Spleen (tissue), 11 donors: ENCODE measurements at regions not wholly inside any gene's neighbourhood (a gene's known extent, or its start where the extent isn't known, plus 50 kb on each side); places are given as distances from the start of the nearest gene placed in this dataset.

Source experiments
- DNase-seq: peaks from one replicate; pipeline ENCODE4 v3.0.0-alpha.2; 2020
- H3K27ac ChIP-seq, 8 donors: fragments of 200-600 bp; sonication (generic) in 7 of 8; 1 replicate in 4 of 8; 2 replicates in 4 of 8; pipeline versions ENCODE4 v1.5.0 to v1.8.0; 2016 to 2021; ENCODE audit warnings: inconsistent platforms in 4 of 8, mild to moderate bottlenecking in 4 of 8, moderate library complexity in 1 of 8
- H3K27me3 ChIP-seq, 7 donors: fragments of 200-600 bp; sonication (generic) in 6 of 7; replicated peaks in 1 of 7; 1 replicate in 4 of 7; 2 replicates in 3 of 7; pipeline versions ENCODE4 v1.5.0 to v1.8.0; 2016 to 2021; ENCODE audit warnings: inconsistent platforms in 3 of 7, mild to moderate bottlenecking in 1 of 7
- H3K36me3 ChIP-seq, 6 donors: fragments of 200-600 bp; sonication (generic) in 5 of 6; 1 replicate in 4 of 6; 2 replicates in 2 of 6; pipeline versions ENCODE4 v1.5.0 to v1.8.0; 2016 to 2021; ENCODE audit warnings: inconsistent platforms in 2 of 6
- H3K4me1 ChIP-seq, 6 donors: fragments of 200-600 bp; sonication (generic) in 5 of 6; 1 replicate in 3 of 6; 2 replicates in 3 of 6; pipeline versions ENCODE4 v1.5.0 to v1.8.0; 2016 to 2021; ENCODE audit warnings: inconsistent platforms in 3 of 6
- H3K4me3 ChIP-seq, 8 donors: fragments of 200-600 bp; sonication (generic) in 7 of 8; 1 replicate in 4 of 8; 2 replicates in 4 of 8; pipeline versions ENCODE4 v1.5.0 to v1.8.0; 2016 to 2021; ENCODE audit warnings: inconsistent platforms in 4 of 8, mild to moderate bottlenecking in 4 of 8, moderate library complexity in 2 of 8
- H3K9me3 ChIP-seq, 8 donors: fragments of 200-600 bp; sonication (generic) in 7 of 8; 1 replicate in 4 of 8; 2 replicates in 4 of 8; pipeline versions ENCODE4 v1.5.0 to v1.8.0; 2016 to 2021; ENCODE audit warnings: inconsistent platforms in 4 of 8
- POLR2A ChIP-seq, 3 donors: fragments of 450-650 bp; IDR thresholded peaks; one replicate each; pipeline ENCODE4 v1.5.1; 2017; ENCODE audit warnings: antibody characterized with exemption in 3 of 3, mild to moderate bottlenecking in 1 of 3
- POLR2AphosphoS5 ChIP-seq, 3 donors: sonication (generic); formaldehyde crosslinking; IDR thresholded peaks; one replicate each; pipeline ENCODE4 v1.5.1; 2017; ENCODE audit warnings: antibody characterized with exemption in 3 of 3
- WGBS, 5 donors: extraction: QIAGEN DNeasy Blood & Tissue Kit in 3 of 5; methylation state at CpG; one replicate each; pipeline versions ENCODE4 v1.1.5 to v1.1.7; 2013 to 2018; 5-methylcytosine and 5-hydroxymethylcytosine counted together
- intact Hi-C: fragments of 100-400 bp; cut with DNase I; formaldehyde crosslinking; loops from one replicate; pipeline ENCODE4 v1.15.0; 2023; ENCODE audit warnings: low total_unique reads
- TF ChIP-seq, protein P1 (sequence below), 11 experiments: fragments of 200-600 bp in 7 of 11; fragments of 450-650 bp in 4 of 11; sonication (generic) in 4 of 11; IDR thresholded peaks in 8 of 11; conservative IDR thresholded peaks in 3 of 11; 1 replicate in 7 of 11; 2 replicates in 4 of 11; pipeline versions ENCODE4 v1.4.0 to v1.8.0; 2016 to 2021; ENCODE audit warnings: antibody characterized with exemption in 11 of 11, inconsistent platforms in 4 of 11, mild to moderate bottlenecking in 1 of 11
- donor health status: healthy with polysubstance abuse.
- donor health status: DM: no; HTN: no; CAD: no; lungs with moderate emphysema.
- donor health status: DM: no; HTN: no; CAD: no.
- donor health status: Bipolar disorder and iron deficiency.
- donor health status: healthy.
- donor health status: DM: no; HTN: no; CAD: no.
- donor health status: DM: yes; HTN: yes; CAD: no.

DNA sequence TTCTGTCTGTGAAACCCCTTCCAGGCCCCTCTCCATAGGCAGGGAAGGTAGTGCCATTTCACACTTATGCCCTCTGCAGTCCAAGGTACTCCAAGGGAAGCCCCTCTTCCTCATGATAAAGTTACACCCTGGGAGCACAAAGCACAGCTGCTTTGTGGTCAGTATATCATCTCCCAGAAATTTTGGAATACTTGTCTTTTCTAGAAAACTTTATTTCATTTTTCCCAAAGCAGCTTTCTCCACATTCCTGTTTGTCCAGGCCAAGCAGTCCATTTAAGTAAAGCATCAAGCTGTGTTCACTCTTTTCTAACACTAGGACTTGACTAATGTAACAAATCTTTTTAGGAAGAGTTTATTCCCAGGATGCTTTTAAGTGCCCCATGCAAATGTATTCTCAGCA, 371.8 kb upstream of the RGMB start:
- DNase-seq: no peak
- Histone ChIP-seq H3K4me3 (no peak overlapping the region), H3K27ac (no peak overlapping the region), H3K36me3 (no peaks in the 10 kb centered on the region), H3K4me1 (no peaks in the 10 kb centered on the region), H3K27me3 (no peaks in the 10 kb centered on the region), H3K9me3 (no peaks in the 10 kb centered on the region)
- TF ChIP-seq POLR2A (IDR thresholded peaks at IDR 0.05): no peak
- intact Hi-C loops: no loop called here

DNA sequence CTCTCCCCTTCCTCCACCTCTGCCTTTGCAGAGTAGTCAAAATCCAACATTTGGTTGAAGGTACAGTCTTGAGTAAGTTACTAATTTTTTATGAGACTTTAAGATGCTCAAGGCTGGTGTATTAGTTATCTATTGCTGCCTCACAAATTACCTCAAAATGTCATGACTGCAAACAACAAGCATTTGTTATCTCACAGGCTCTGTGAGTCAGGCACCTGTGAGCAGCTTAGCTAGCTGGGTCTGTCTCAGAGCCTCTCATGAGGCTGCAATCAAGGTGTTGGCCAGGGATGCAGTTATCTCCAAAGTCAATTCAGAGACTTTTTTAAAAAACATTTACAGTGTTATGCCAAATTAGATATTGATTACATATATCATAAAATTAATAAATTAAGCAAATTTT, 371.3 kb upstream of the RGMB start:
- Histone ChIP-seq H3K9me3 (no peaks in the 10 kb centered on the region), H3K36me3 (no peaks in the 10 kb centered on the region), H3K4me3 (no peak overlapping the region), H3K4me1 (no peaks in the 10 kb centered on the region), H3K27me3 (no peaks in the 10 kb centered on the region), H3K27ac (no peak overlapping the region)
- no peak for DNase-seq
- TF ChIP-seq POLR2A (IDR thresholded peaks at IDR 0.05) (no peak), POLR2AphosphoS5 (IDR thresholded peaks at IDR 0.05) (no peak)
- TF ChIP-seq, protein P1, sequence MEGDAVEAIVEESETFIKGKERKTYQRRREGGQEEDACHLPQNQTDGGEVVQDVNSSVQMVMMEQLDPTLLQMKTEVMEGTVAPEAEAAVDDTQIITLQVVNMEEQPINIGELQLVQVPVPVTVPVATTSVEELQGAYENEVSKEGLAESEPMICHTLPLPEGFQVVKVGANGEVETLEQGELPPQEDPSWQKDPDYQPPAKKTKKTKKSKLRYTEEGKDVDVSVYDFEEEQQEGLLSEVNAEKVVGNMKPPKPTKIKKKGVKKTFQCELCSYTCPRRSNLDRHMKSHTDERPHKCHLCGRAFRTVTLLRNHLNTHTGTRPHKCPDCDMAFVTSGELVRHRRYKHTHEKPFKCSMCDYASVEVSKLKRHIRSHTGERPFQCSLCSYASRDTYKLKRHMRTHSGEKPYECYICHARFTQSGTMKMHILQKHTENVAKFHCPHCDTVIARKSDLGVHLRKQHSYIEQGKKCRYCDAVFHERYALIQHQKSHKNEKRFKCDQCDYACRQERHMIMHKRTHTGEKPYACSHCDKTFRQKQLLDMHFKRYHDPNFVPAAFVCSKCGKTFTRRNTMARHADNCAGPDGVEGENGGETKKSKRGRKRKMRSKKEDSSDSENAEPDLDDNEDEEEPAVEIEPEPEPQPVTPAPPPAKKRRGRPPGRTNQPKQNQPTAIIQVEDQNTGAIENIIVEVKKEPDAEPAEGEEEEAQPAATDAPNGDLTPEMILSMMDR (IDR thresholded peaks at IDR 0.05 in 8 of 11, conservative IDR thresholded peaks at IDR 0.05 in 3 of 11): no peak
- intact Hi-C loops: no loop called here

DNA sequence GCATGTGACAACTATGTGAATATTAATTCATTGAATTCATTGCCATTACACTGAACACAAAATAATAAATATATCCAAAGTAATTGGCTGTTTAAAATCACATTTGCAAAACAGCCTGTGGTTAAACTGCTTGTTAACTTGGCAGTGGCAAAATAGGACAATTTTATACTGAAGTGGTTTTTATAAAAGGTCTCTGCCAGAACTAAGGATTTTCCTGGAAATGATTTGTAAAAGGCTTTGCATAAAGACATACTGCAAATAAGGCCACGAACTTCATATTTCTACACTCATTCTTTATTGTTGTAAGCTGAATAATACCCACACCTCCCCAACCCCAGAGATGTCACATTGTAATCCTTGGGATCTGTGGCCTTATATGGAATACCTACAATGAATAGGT, 370.3 kb upstream of the RGMB start:
- WGBS, 5 donors: 38 to 73% (median 52%) methylated on average over 1 of the region's 1 CpG

DNA sequence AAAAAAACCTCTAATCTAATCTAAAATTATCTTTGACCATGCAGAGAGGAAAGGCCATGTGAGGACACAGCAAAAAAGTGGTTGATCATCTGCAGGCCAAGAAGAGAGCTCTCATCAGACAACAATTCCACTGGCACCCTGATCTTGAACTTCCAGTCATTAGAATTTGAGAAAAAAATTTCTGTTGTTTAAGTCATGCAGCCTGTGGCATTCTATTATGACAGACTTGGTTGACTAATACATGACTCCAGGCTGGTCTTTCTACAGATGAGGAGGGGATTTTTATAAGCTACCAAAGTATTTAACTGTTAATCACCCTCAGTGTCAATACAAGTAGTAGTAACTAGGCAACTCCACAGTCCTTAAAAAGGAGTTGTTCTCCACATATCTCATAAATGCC, 358.5 kb upstream of the RGMB start:
- Histone ChIP-seq H3K4me1 (no peaks in the 10 kb centered on the region), H3K4me3 (no peak overlapping the region), H3K9me3 (no peaks in the 10 kb centered on the region), H3K36me3 (no peaks in the 10 kb centered on the region), H3K27me3 (no peaks in the 10 kb centered on the region), H3K27ac (no peak overlapping the region)
- intact Hi-C loops: no loop called here
- no peak for TF ChIP-seq POLR2A (IDR thresholded peaks at IDR 0.05)
- TF ChIP-seq, protein P1 (IDR thresholded peaks at IDR 0.05 in 8 of 11, conservative IDR thresholded peaks at IDR 0.05 in 3 of 11): no peak
- no peak for TF ChIP-seq POLR2AphosphoS5 (IDR thresholded peaks at IDR 0.05)
- no peak for DNase-seq

More for the DNA sequence above, 370.3 kb upstream of the RGMB start:
- H3K27me3 ChIP-seq: no peaks in the 10 kb centered on the region
- no peaks in the 10 kb centered on the region for H3K9me3 ChIP-seq
- TF ChIP-seq, protein P1 (IDR thresholded peaks at IDR 0.05 in 8 of 11, conservative IDR thresholded peaks at IDR 0.05 in 3 of 11): no peak
- TF ChIP-seq POLR2AphosphoS5 (IDR thresholded peaks at IDR 0.05): no peak
- TF ChIP-seq POLR2A (IDR thresholded peaks at IDR 0.05): no peak
- H3K36me3 ChIP-seq: no peaks in the 10 kb centered on the region
- intact Hi-C loops: no loop called here
- H3K4me3 ChIP-seq: no peak overlapping the region
- no peak overlapping the region for H3K27ac ChIP-seq
- no peak for DNase-seq
- H3K4me1 ChIP-seq: no peaks in the 10 kb centered on the region

DNA sequence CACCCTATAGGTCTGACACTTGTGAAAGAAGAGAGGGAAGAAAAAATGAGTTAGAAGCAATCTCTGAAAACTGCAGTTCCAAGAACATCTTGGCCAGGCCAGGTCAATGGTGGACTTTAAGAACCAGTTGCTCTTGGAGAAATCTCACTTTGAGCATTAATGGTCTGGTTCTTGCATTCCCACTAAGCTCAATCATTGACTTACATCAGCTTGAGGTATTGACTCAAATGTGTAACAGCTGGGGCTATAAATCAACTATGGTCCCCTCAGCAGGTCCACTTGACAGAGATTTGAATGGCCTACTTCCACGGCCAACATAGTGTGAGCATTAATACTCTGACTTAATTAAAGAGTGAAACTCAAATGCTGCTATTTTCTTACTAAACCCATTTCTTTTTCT, 357.8 kb upstream of the RGMB start:
- intact Hi-C loops: no loop called here
- Histone ChIP-seq H3K27me3 (no peaks in the 10 kb centered on the region), H3K27ac (no peak overlapping the region), H3K36me3 (no peaks in the 10 kb centered on the region), H3K9me3 (no peaks in the 10 kb centered on the region), H3K4me1 (no peaks in the 10 kb centered on the region), H3K4me3 (no peak overlapping the region)
- TF ChIP-seq POLR2A (IDR thresholded peaks at IDR 0.05) (no peak), POLR2AphosphoS5 (IDR thresholded peaks at IDR 0.05) (no peak)
- TF ChIP-seq, protein P1 (IDR thresholded peaks at IDR 0.05 in 8 of 11, conservative IDR thresholded peaks at IDR 0.05 in 3 of 11): no peak
- DNase-seq: no peak
- WGBS, 5 donors: 75 to 95% (median 89%) methylated on average over 1 of the region's 1 CpG
